SK-N-SH treated with all-trans-retinoic acid at 6 μM for 48 hours (cell line): ENCODE measurements at regions not wholly inside any gene's neighbourhood (a gene's known extent, or its start where the extent isn't known, plus 50 kb on each side); places are given as distances from the start of the nearest gene placed in this dataset.

Experiments
- ARNTL ChIP-seq: fragments of 450-650 bp; formaldehyde crosslinking; IDR thresholded peaks from 2 replicates; pipeline ENCODE4 v1.5.0; 2020; ENCODE audit warnings: low read depth, mild to moderate bottlenecking, moderate library complexity, borderline replicate concordance
- CSDC2 ChIP-seq: fragments of 250-450 bp; sonication (Bioruptor Pico); IDR thresholded peaks from 2 replicates; pipeline ENCODE4 v1.5.0; 2020; ENCODE audit warnings: mild to moderate bottlenecking, moderate library complexity
- OSR1 ChIP-seq: fragments of 250-450 bp; sonication (Bioruptor Pico); IDR thresholded peaks from 2 replicates; pipeline ENCODE4 v1.8.0; 2022; ENCODE audit warnings: moderate library complexity, mild to moderate bottlenecking, inconsistent platforms
- PPARA ChIP-seq: fragments of 250-450 bp; sonication (Bioruptor Pico); IDR thresholded peaks from 2 replicates; pipeline ENCODE4 v1.5.0; 2020; ENCODE audit warnings: mild to moderate bottlenecking, borderline replicate concordance
- RARB ChIP-seq: fragments of 250-450 bp; sonication (Bioruptor Pico); IDR thresholded peaks from 2 replicates; pipeline ENCODE4 v1.8.0; 2021; ENCODE audit warnings: mild to moderate bottlenecking, moderate library complexity
- SNAI2 ChIP-seq: fragments of 250-450 bp; sonication (Bioruptor Pico); IDR thresholded peaks from 2 replicates; pipeline ENCODE4 v1.5.0; 2020; ENCODE audit warnings: mild to moderate bottlenecking, moderate library complexity
- TCF4 ChIP-seq: fragments of 250-450 bp; sonication (Bioruptor Pico); IDR thresholded peaks from 2 replicates; pipeline ENCODE4 v1.8.0; 2021; ENCODE audit warnings: mild to moderate bottlenecking, moderate library complexity, borderline replicate concordance
- ZFP3 ChIP-seq: fragments of 250-450 bp; sonication (Bioruptor Pico); IDR thresholded peaks from 2 replicates; pipeline ENCODE4 v1.5.0; 2020; ENCODE audit warnings: mild to moderate bottlenecking, moderate library complexity
- ZFP30 ChIP-seq: fragments of 450-650 bp; formaldehyde crosslinking; IDR thresholded peaks from 2 replicates; pipeline ENCODE4 v1.5.0; 2022; ENCODE audit warnings: mild to moderate bottlenecking, moderate library complexity
- ZNF70 ChIP-seq: fragments of 450-650 bp; formaldehyde crosslinking; IDR thresholded peaks from 2 replicates; pipeline ENCODE4 v1.5.0; 2020; ENCODE audit warnings: mild to moderate bottlenecking, moderate library complexity
- TF ChIP-seq, protein P1 (sequence below): fragments of 250-450 bp; sonication (Bioruptor Pico); IDR thresholded peaks from 2 replicates; pipeline ENCODE4 v1.8.0; 2020; ENCODE audit warnings: mild to moderate bottlenecking, moderate library complexity, borderline replicate concordance
- TF ChIP-seq, protein P2 (sequence below): fragments of 250-450 bp; sonication (Bioruptor Pico); IDR thresholded peaks from 2 replicates; pipeline ENCODE4 v1.8.0; 2021; ENCODE audit warnings: low read depth, mild to moderate bottlenecking, moderate library complexity, borderline replicate concordance
- TF ChIP-seq, protein P3 (sequence below): fragments of 250-450 bp; sonication (Bioruptor Pico); IDR thresholded peaks from 2 replicates; pipeline ENCODE4 v1.5.1; 2021; ENCODE audit warnings: mild to moderate bottlenecking, moderate library complexity
- TF ChIP-seq, protein P4 (sequence below): fragments of 250-450 bp; sonication (Bioruptor Pico); IDR thresholded peaks from 2 replicates; pipeline ENCODE4 v1.5.1; 2020; ENCODE audit warnings: low read depth, mild to moderate bottlenecking, moderate library complexity

DNA sequence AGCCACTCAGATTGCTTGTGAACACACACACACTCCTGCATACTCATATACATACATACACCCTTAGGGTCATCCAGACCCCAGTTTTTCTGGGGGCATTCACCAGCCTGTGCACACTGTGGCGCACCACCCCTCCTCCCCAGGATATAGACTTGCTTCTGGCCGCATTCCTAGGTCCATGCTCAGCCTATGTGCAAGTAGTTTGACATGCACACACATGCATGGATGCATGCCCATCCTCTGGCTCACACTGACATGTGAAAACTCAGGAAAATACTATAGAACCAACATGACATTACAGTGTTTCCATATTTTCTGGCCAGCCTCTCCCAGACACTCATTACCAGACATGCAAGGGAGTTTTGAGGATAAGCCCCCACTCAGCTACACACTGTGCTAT, 79.3 kb upstream of the POLG start:
- no peak for TF ChIP-seq SNAI2 (CRISPR knock-in tag)
- TF ChIP-seq OSR1, result no peak
- TF ChIP-seq, protein P1, sequence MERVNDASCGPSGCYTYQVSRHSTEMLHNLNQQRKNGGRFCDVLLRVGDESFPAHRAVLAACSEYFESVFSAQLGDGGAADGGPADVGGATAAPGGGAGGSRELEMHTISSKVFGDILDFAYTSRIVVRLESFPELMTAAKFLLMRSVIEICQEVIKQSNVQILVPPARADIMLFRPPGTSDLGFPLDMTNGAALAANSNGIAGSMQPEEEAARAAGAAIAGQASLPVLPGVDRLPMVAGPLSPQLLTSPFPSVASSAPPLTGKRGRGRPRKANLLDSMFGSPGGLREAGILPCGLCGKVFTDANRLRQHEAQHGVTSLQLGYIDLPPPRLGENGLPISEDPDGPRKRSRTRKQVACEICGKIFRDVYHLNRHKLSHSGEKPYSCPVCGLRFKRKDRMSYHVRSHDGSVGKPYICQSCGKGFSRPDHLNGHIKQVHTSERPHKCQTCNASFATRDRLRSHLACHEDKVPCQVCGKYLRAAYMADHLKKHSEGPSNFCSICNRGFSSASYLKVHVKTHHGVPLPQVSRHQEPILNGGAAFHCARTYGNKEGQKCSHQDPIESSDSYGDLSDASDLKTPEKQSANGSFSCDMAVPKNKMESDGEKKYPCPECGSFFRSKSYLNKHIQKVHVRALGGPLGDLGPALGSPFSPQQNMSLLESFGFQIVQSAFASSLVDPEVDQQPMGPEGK, result no peak
- TF ChIP-seq, protein P2, sequence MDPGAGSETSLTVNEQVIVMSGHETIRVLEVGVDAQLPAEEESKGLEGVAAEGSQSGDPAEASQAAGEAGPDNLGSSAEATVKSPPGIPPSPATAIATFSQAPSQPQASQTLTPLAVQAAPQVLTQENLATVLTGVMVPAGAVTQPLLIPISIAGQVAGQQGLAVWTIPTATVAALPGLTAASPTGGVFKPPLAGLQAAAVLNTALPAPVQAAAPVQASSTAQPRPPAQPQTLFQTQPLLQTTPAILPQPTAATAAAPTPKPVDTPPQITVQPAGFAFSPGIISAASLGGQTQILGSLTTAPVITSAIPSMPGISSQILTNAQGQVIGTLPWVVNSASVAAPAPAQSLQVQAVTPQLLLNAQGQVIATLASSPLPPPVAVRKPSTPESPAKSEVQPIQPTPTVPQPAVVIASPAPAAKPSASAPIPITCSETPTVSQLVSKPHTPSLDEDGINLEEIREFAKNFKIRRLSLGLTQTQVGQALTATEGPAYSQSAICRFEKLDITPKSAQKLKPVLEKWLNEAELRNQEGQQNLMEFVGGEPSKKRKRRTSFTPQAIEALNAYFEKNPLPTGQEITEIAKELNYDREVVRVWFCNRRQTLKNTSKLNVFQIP (CRISPR knock-in tag), result no peak
- no peak for TF ChIP-seq PPARA (CRISPR knock-in tag)
- no peak for TF ChIP-seq ZFP30 (CRISPR knock-in tag)
- TF ChIP-seq, protein P3, sequence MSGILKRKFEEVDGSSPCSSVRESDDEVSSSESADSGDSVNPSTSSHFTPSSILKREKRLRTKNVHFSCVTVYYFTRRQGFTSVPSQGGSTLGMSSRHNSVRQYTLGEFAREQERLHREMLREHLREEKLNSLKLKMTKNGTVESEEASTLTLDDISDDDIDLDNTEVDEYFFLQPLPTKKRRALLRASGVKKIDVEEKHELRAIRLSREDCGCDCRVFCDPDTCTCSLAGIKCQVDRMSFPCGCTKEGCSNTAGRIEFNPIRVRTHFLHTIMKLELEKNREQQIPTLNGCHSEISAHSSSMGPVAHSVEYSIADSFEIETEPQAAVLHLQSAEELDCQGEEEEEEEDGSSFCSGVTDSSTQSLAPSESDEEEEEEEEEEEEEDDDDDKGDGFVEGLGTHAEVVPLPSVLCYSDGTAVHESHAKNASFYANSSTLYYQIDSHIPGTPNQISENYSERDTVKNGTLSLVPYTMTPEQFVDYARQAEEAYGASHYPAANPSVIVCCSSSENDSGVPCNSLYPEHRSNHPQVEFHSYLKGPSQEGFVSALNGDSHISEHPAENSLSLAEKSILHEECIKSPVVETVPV (CRISPR knock-in tag), result no peak
- TF ChIP-seq ZFP3, result no peak
- TF ChIP-seq, protein P4, sequence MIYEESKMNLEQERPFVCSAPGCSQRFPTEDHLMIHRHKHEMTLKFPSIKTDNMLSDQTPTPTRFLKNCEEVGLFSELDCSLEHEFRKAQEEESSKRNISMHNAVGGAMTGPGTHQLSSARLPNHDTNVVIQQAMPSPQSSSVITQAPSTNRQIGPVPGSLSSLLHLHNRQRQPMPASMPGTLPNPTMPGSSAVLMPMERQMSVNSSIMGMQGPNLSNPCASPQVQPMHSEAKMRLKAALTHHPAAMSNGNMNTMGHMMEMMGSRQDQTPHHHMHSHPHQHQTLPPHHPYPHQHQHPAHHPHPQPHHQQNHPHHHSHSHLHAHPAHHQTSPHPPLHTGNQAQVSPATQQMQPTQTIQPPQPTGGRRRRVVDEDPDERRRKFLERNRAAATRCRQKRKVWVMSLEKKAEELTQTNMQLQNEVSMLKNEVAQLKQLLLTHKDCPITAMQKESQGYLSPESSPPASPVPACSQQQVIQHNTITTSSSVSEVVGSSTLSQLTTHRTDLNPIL (CRISPR knock-in tag), result no peak
- no peak for TF ChIP-seq TCF4 (CRISPR knock-in tag)
- TF ChIP-seq ARNTL (CRISPR knock-in tag), result no peak
- no peak for TF ChIP-seq CSDC2 (CRISPR knock-in tag)
- no peak for TF ChIP-seq RARB (CRISPR knock-in tag)
- TF ChIP-seq ZNF70 (CRISPR knock-in tag), result no peak
